Nephron progenitor cell (in vitro differentiated cells): ENCODE measurements at regions not wholly inside any gene's neighbourhood (a gene's known extent, or its start where the extent isn't known, plus 50 kb on each side); places are given as distances from the start of the nearest gene placed in this dataset.
"Not testable (repeated sequence)": the region's sequence is repeated elsewhere in the genome, so short reads cannot be mapped to it uniquely, and the experiment has no call there.

Source experiments
- DNase-seq: peaks from one replicate; pipeline ENCODE4 v3.0.0; 2021
- H3K27ac Mint-ChIP-seq: 2 replicates; pipeline ENCODE4 v1.8.0; 2021; ENCODE audit warnings: mild to moderate bottlenecking, moderate library complexity, mixed read lengths
- H3K27me3 Mint-ChIP-seq: 2 replicates; pipeline ENCODE4 v1.8.0; 2021; ENCODE audit warnings: mild to moderate bottlenecking, low read depth, mixed read lengths; ENCODE audit not compliant: poor library complexity
- H3K36me3 Mint-ChIP-seq: 2 replicates; pipeline ENCODE4 v1.8.0; 2021; ENCODE audit warnings: low read depth, mixed read lengths
- H3K4me1 Mint-ChIP-seq: 2 replicates; pipeline ENCODE4 v1.8.0; 2021; ENCODE audit warnings: mixed read lengths
- H3K4me3 Mint-ChIP-seq: 2 replicates; pipeline ENCODE4 v1.8.0; 2021; ENCODE audit warnings: mild to moderate bottlenecking, moderate library complexity, mixed read lengths
- H3K9me3 Mint-ChIP-seq: 2 replicates; pipeline ENCODE4 v1.8.0; 2021; ENCODE audit warnings: mild to moderate bottlenecking, moderate library complexity, mixed read lengths
- TF ChIP-seq, protein P1 (sequence below): fragments of 200-600 bp; sonication (generic); IDR thresholded peaks from 2 replicates; pipeline ENCODE4 v1.5.0; 2021; ENCODE audit warnings: antibody characterized with exemption

DNA sequence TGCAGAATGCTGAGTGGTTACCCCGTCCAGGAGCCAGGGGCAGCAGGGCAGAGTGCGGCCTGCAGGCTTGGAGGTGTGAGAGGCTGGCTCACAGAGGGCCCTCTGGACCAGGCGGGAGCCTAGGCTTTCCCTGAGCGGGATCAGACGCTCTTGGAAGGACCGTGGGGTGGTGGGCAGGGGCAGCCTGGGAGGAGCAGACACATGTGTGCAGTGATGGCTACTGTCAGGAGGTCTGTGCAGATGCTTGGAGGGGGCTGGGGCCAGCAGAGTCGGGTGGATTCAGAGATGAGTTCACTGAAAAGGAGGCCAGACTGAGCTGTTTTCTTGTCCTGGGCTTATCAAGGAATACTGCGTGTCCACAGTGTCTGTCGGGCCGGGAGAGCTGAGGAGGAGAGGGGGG, 204.5 kb downstream of the CCT8L2 start:
- not testable (repeated sequence) for H3K4me1 Mint-ChIP-seq, H3K27me3 Mint-ChIP-seq, DNase-seq, H3K4me3 Mint-ChIP-seq, H3K36me3 Mint-ChIP-seq, H3K27ac Mint-ChIP-seq
- H3K9me3 Mint-ChIP-seq = peaks cover 52% of the 10 kb centered on the region

DNA sequence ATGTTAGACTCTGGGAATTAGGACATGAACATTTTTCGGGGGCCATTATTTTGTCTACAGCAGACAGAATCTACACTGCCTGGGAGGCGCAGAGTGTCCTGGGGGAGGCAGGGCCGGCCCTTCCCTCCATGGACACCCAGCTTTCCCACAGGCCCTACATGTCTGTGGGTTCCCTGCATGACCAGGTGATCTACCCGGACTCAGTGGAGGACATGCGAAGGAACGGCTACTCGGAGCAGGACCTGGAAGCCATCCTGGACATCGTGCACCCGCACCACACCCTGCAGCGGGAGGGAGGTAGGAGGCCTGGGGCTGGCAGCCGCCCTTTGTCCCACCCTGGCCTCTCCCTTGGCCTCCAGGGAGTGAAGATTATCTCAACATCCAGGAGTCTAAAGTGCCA, 205.1 kb downstream of the CCT8L2 start:
- H3K9me3 Mint-ChIP-seq = peaks cover 46% of the 10 kb centered on the region
- H3K36me3 Mint-ChIP-seq, DNase-seq, H3K4me3 Mint-ChIP-seq, H3K27me3 Mint-ChIP-seq, H3K27ac Mint-ChIP-seq, H3K4me1 Mint-ChIP-seq: not testable (repeated sequence)

DNA sequence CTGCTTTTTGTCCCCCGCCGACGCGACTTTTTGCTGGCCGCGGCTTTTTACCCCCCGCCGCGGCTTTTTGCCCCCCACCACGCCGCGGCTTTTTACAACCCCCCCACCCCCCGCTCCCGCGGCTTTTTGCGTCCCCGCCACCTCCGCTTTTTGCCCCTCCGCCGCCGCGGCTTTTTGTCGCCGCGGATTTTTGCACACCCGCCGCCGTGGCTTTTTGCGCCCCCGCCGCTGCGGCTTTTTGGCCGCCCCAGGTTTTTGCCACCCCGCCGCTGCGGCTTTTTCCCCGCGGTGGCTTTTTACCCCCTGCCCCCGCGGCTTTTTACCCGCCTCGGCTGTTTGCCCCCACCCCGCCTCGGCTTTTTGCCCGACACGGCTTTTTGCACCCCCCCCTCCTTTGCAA, 205.5 kb downstream of the CCT8L2 start:
- H3K4me1 Mint-ChIP-seq = no peaks in the 10 kb centered on the region
- H3K36me3 Mint-ChIP-seq = no peaks in the 10 kb centered on the region
- no peak overlapping the region for H3K4me3 Mint-ChIP-seq
- H3K9me3 Mint-ChIP-seq = peaks cover 41% of the 10 kb centered on the region
- H3K27ac Mint-ChIP-seq = no peak overlapping the region
- TF ChIP-seq, protein P1, sequence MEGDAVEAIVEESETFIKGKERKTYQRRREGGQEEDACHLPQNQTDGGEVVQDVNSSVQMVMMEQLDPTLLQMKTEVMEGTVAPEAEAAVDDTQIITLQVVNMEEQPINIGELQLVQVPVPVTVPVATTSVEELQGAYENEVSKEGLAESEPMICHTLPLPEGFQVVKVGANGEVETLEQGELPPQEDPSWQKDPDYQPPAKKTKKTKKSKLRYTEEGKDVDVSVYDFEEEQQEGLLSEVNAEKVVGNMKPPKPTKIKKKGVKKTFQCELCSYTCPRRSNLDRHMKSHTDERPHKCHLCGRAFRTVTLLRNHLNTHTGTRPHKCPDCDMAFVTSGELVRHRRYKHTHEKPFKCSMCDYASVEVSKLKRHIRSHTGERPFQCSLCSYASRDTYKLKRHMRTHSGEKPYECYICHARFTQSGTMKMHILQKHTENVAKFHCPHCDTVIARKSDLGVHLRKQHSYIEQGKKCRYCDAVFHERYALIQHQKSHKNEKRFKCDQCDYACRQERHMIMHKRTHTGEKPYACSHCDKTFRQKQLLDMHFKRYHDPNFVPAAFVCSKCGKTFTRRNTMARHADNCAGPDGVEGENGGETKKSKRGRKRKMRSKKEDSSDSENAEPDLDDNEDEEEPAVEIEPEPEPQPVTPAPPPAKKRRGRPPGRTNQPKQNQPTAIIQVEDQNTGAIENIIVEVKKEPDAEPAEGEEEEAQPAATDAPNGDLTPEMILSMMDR = no peak
- DNase-seq = no peak
- H3K27me3 Mint-ChIP-seq = no peaks in the 10 kb centered on the region

DNA sequence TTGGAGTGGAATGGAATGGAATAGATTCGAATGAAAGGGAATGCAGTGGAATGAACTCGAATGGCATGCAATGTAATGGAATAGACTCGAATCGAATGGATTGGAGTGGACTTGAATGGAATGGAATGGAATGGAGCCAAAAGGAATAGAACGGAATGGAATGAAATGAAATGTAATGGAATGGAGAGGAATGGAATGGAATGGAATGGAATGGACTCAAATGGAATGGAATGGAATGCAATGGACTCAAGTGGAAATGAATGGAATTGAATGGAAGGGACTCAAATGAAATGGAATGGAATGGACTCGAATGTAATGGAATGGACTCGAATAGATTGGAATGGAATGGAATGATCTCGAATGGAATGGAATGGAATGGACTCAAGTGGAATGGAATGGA, 231.3 kb downstream of the CCT8L2 start:
- H3K9me3 Mint-ChIP-seq, H3K27ac Mint-ChIP-seq: not testable (repeated sequence)

DNA sequence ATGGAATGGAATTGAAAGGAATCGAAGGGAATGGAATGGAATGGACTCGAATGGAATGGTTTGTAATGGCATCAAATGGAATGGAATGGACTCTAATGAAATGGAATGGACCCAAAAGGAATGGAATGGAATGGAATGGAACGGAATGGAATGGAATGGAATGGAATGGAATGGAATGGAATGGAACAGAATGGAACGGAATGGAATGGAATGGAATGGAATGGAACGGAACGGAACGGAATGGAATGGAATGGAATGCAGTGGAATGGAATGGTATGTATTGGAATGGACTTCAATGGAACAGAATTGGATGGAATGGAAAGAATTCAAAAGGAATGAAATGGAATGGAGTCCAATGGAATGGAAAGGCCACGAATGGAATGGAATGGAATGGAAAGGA, 240.0 kb downstream of the CCT8L2 start:
- DNase-seq, H3K27me3 Mint-ChIP-seq, H3K4me1 Mint-ChIP-seq, H3K36me3 Mint-ChIP-seq, H3K4me3 Mint-ChIP-seq, H3K27ac Mint-ChIP-seq: not testable (repeated sequence)
- H3K9me3 Mint-ChIP-seq = peaks cover 13% of the 10 kb centered on the region

More for the DNA sequence above, 231.3 kb downstream of the CCT8L2 start:
- not testable (repeated sequence) for DNase-seq, H3K27me3 Mint-ChIP-seq, H3K36me3 Mint-ChIP-seq, H3K4me3 Mint-ChIP-seq, H3K4me1 Mint-ChIP-seq

DNA sequence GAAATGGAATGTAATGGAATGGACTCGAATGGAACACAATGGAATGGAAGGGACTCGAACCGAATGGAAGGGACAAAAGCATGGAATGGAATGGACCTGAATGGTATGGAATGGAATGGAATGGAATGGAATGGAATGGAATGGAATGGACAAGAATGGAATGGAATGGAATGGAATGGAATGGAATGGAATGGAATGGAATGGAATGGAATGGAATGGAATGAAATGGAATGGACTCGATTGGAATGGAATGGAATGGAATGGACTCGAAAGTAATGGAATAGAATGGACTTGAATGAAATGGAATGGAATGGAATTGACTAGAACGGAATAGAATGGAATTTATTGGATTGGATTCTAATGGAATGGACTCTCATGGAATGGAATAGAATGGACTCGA, 245.5 kb downstream of the CCT8L2 start:
- H3K27ac Mint-ChIP-seq, H3K36me3 Mint-ChIP-seq, H3K4me3 Mint-ChIP-seq, H3K9me3 Mint-ChIP-seq, H3K27me3 Mint-ChIP-seq, H3K4me1 Mint-ChIP-seq, DNase-seq: not testable (repeated sequence)

DNA sequence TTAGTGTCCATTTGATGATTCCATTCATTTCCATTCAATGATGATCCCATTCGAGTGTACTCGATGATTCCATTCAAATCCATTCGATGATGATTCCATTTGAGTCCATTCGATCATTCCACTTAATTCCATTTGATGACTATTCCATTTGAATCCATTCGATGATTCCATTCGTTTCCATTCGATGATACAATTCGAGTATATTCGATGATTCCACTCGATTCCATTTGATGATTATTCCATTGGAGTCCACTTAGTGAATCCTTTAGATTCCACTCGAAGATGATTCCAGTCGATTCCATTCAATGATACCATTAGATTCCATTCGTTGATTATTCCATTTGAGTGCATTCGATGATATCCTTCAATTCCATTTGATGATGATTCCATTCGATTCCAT, 277.0 kb downstream of the CCT8L2 start:
- not testable (repeated sequence) for H3K27me3 Mint-ChIP-seq, DNase-seq, H3K4me3 Mint-ChIP-seq, H3K4me1 Mint-ChIP-seq, H3K9me3 Mint-ChIP-seq, H3K27ac Mint-ChIP-seq, H3K36me3 Mint-ChIP-seq
